GM12878 (cell line): ENCODE measurements at regions not wholly inside any gene's neighbourhood (a gene's known extent, or its start where the extent isn't known, plus 50 kb on each side); places are given as distances from the start of the nearest gene placed in this dataset.

Experiments used
- CHD2 ChIP-seq: IDR thresholded peaks from 2 replicates; pipeline ENCODE4 v1.6.1; 2011; ENCODE audit warnings: low read depth, low read length, improper control_type of control experiment, borderline replicate concordance
- RBBP5 ChIP-seq: fragments of 200-600 bp; sonication (generic); conservative IDR thresholded peaks from 2 replicates; pipeline ENCODE4 v1.6.1; 2016
- RFX5 ChIP-seq: IDR thresholded peaks from 2 replicates; pipeline ENCODE4 v1.6.1; 2011; ENCODE audit warnings: low read depth, low read length, improper control_type of control experiment
- STAT1 ChIP-seq: fragments of 450-650 bp; conservative IDR thresholded peaks from 2 replicates; pipeline ENCODE4 v1.6.1; 2014; ENCODE audit warnings: antibody characterized with exemption, mild to moderate bottlenecking

GRCh38 chr6:112595841-112596240 lies 248.7 kb downstream of the RFPL4B start:
- no peak for TF ChIP-seq RBBP5
- no peak for TF ChIP-seq CHD2
- TF ChIP-seq RFX5, result no peak
- no peak for TF ChIP-seq STAT1
